Hindlimb muscle (tissue), 1 donor: ENCODE measurements at regions not wholly inside any gene's neighbourhood (a gene's known extent, or its start where the extent isn't known, plus 50 kb on each side); places are given as distances from the start of the nearest gene placed in this dataset.
"Not testable (repeated sequence)": the region's sequence is repeated elsewhere in the genome, so short reads cannot be mapped to it uniquely, and the experiment has no call there.

Experiments used
- DNase-seq: peaks from one replicate; pipeline ENCODE4 v3.0.0-alpha.2; 2013

GRCh38 chr14:105762262-105762661, 235.9 kb downstream of the TMEM121 start:
- not testable (repeated sequence) for DNase-seq

DNA sequence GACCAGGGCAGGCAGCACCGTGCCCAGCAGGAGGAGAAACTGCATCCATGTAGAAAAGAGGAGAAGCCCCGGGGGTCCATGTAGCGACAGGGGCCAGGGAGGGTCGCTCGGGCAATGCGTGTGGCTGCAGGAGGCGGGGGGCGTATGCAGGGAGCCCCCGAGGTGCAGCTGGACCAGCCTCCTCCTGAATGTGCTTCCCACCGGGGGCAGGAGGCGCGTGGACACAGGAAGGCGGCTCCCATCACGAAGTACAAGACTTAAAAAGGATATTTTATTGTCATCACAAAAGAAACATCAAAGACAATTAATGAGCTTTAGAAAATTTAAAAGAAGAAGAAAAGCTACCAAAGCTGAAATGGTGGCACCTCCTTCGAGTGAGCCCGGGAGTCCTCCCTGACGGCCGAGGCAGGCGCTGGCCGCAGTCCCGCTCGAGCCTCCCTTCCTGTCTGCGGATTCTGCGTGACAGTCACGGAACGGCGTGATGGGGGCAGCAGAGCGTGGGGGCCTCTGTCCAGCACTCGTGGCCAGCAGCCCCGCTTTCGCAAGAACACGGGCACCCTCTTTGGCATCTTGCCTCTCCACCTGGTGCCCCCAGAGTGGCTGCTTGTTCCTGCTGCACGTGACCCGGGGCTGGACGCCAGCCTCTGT, 238.0 kb downstream of the TMEM121 start:
- not testable (repeated sequence) for DNase-seq

- DNase-seq = not testable (repeated sequence)
Observed at GRCh38 chr14:105765072-105765825, 238.9 kb downstream of the TMEM121 start.

DNA sequence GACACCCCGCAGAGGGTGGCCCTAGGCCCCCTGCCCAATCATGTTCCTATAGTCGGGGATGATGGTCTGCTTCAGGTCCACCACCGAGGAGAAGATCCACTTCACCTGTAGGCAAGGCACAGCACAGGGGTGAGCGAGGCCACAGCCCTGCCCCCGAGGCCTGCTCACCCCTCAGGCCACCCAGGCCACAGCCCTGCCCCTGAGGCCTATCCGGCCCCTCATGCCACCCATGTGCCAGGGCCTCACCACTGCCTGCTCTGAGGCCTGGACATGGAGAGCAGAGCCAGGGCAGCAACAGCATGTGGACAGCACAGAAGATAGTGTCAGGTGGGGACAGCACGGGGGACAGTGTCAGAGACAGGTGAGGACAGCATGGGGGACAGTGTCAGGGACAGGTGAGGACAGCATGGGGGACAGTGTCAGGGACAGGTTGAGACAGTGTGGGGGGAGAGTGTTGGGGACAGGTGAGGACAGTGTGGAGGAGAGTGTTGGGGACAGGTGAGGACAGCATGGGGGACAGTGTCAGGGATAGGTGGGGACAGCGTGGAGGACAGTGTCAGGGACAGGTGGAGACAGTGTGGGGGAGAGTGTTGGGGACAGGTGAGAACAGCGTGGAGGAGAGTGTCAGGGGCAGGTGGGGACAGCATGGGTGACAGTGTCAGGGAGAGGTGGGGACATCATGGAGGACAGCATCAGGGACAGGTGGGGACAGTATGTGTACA, 239.7 kb downstream of the TMEM121 start:
- no peak for DNase-seq

DNA sequence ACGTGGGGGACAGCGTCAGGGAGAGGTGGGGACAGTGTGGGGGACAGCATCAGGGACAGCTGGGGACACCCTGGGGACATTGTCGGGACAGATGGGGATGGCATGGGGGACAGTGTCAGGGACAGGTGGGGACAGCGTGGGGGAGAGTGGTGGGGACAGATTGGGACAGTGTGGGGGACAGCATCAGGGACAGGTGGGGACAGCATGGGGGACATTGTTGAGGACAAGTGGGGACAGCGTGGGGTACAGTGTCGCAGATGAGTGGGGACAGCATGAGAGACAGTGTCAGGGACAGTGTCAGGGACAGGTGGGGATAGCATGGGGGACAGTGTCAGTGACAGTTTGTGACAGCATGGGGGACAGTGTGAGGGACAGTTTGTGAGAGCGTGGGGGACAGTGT, 240.9 kb downstream of the TMEM121 start:
- DNase-seq = no peak

- DNase-seq = not testable (repeated sequence)
Observed at GRCh38 chr14:105768039-105768438, 241.7 kb downstream of the TMEM121 start.

GRCh38 chr14:105769061-105769730, 242.8 kb downstream of the TMEM121 start:
- not testable (repeated sequence) for DNase-seq

- not testable (repeated sequence) for DNase-seq
Observed at GRCh38 chr14:105770619-105771216, 244.3 kb downstream of the TMEM121 start.

DNA sequence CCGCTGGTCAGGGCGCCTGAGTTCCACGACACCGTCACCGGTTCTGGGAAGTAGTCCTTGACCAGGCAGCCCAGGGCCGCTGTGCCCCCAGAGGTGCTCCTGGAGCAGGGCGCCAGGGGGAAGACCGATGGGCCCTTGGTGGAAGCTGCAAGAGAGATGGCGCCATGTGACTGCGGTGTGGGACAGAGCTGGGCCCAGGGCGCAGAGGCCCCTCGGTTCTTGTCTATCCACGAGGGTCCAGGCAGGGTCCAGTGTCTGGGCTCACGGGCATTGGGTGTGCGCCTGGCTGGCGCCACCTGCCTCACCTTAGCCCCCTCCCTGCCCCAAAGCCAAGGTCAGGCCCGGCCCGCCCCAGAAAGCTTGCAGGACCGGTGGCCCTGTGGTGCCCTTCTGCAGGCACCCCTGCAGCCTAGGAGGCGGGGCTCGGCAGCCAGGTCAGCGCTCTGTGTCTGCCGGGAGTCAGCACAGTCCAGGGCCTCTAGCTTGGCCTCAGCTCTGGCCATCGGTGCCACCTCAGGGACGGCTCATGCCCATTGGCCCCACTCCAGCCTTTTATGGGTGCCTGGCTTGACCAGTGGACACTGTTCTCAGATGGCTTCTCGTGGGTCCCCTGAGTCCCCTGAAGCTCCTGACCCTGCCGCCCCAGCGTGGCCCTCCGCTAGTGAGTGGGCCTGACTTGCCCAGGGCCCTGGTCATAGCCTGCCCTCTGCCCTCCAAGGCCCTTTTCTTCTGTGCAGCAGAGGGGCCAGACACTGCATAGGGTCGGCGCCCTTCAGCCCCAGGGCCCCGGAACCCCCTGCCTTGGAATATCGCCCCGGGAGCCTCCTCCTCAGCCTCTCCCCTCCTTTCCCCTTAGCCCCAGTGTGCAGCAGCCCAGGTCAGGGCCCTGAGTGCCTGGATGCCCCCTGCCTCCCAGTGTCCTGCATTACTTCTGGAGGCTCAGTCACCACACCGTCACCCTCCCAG, 245.2 kb downstream of the TMEM121 start:
- not testable (repeated sequence) for DNase-seq

DNA sequence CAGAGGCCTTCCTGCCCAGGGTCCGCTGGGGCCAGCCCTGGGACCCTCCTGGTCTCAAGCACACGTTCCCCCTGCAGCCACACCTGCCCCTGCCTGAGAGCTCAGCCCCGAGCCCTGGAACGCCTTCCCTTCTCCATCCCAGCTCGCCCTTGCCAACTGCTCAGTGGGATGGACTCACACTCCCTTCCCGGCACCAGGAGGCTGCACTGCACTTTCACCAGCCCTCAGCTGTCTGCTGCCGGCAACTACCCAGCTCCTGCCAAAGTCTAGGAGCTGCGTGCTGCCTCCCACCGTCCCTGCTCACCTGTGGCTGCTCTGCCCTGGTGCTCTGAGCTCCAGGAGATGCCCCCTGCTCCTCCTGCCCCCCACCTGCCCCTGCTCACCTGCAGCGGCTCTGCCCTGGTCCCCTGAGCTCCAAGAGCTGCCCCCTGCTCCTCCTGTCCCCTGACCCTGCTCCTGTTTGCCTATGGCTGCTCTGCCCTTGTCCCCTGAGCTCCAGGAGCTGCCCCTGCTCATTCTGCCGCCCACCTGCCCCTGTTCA, 246.4 kb downstream of the TMEM121 start:
- not testable (repeated sequence) for DNase-seq

DNA sequence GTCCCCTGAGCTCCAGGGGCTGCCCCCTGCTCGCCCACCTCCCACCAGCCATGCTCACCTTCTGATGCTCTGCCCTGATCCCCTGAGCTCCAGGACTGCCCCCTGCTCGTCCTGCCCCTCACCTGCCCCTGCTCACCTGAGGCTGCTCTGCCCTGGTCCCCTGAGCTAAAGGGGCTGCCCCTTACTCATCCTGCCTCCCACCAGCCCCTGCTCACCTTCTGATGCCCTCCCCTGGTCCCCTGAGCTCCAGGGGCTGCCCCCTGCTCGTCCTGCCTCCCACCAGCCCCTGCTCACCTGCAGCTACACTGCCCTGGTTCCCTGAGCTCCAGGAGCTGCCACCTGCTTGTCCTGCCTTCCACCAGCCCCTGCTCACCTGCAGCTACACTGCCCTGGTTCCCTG, 247.2 kb downstream of the TMEM121 start:
- no peak for DNase-seq

- no peak for DNase-seq
Observed at GRCh38 chr14:105774001-105774400, 247.6 kb downstream of the TMEM121 start.

- DNase-seq = not testable (repeated sequence)
Observed at GRCh38 chr14:105774585-105775348, 248.4 kb downstream of the TMEM121 start.

GRCh38 chr14:105775349-105775923, 249.1 kb downstream of the TMEM121 start:
- not testable (repeated sequence) for DNase-seq

- DNase-seq = not testable (repeated sequence)
Observed at GRCh38 chr14:105776112-105776511, 249.7 kb downstream of the TMEM121 start.

DNA sequence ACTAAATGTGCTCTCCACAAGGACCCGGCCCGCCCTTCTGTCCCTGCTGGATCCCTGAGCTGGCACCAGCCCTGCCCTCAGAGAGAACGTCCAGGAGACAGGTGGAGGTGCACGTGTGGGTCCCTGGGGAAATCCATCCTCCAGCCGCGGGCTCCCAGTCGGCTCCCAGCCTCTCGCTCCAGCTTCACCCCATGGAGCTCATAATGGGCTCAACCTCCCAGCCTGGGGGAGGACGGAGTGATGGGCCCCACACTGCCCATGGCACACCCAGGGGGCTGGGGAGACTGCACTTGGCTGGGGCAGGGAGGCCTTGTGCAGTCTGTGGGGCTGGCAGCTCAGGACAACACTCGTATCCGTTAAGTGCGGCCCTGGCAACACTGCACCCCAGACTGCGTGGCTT, 250.5 kb downstream of the TMEM121 start:
- no peak for DNase-seq

DNA sequence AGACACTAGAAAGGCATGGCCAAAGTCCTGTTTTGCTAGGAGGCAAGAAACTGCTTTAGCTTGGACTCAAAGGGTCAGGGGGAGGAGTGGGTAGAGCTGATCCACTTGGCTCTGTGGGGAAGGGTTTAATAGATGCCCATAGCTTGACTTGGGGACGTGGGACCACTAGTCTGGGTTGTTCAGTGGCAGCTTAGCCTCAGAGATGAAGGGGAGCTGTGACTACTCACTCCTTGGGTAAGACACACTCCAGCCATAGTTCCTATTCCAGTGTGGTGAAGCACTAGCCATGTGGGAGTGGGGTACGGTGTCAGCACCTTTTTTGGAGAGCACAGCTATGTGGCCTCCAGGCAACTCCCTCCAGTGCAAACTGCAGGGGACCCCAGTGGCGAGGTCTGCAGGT, 257.3 kb downstream of the TMEM121 start:
- no peak for DNase-seq

DNA sequence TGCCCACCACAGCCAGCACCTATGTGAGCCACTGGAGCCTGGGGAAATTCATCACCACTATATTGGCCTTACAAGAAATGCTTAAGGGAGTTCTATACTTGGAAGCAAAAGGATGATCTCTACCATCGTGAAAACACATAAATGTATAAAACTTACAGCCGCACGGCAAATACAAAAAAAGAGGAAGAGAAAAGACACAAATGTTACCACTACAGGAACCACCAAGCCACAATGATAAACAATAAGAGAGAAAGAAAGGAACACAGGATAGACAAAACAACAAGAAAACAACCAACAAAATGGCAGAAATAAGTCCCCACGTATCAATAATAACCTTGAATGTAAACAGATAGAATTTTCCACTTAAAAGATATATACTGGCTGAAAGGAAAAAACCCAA, 267.5 kb downstream of the TMEM121 start:
- DNase-seq = no peak

GRCh38 chr14:105797546-105797945, 271.2 kb downstream of the TMEM121 start:
- no peak for DNase-seq

GRCh38 chr14:105805701-105806100, 279.3 kb downstream of the TMEM121 start:
- no peak for DNase-seq
